ENCODE measurements at regions not wholly inside any gene's neighbourhood (a gene's known extent, or its start where the extent isn't known, plus 50 kb on each side); places are given as distances from the start of the nearest gene placed in this dataset.

DNA sequence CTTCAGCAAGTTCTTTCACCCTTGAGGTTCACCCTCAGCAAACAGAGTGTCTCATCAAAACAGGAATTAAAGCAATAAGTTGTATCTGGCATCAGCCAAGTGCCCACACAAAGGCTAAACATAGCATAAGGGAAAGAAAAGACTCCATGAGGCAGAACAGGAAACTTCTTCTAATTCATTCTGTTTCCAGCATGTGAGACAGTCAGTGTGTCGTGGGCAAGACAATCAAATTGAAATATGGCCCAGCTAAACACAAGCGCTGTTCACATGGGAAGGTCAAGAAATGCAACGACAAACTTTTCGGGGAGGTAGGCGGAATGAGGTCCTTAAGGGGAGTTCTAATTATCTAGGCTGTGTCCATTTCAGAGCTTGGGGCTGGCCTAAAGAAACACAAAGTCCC lies 393.4 kb downstream of the HAPSTR1 start:
- no peak for DNase-seq (ENCODE audit: low read depth)
- no peaks in the 10 kb centered on the region for H3K9me3 ChIP-seq (ENCODE audit: insufficient read depth, low read depth, low read length)
- no peaks in the 10 kb centered on the region for H3K36me3 Mint-ChIP-seq (ENCODE audit: low read depth, unreplicated experiment)
- H3K27me3 Mint-ChIP-seq (ENCODE audit: low read depth, unreplicated experiment): peaks cover 29% of the 10 kb centered on the region
- TF ChIP-seq CTCF (IDR thresholded peaks at IDR 0.05; ENCODE audit: insufficient read depth, low read depth, low read length): no peak
- no peak for TF ChIP-seq EZH2 (IDR thresholded peaks at IDR 0.05; ENCODE audit: insufficient read depth, low read length)
- H3K4me1 Mint-ChIP-seq (ENCODE audit: low read depth, unreplicated experiment): no peaks in the 10 kb centered on the region
- H2AFZ ChIP-seq (ENCODE audit: low read depth, low read length): no peak overlapping the region
- H3K4me3 Mint-ChIP-seq (ENCODE audit: unreplicated experiment): no peak overlapping the region
- no peaks in the 10 kb centered on the region for H3K27me3 ChIP-seq (ENCODE audit: insufficient read depth, low read length)
- no peaks in the 10 kb centered on the region for H4K20me1 ChIP-seq (ENCODE audit: insufficient read depth, low read length)
- H3K36me3 ChIP-seq (ENCODE audit: insufficient read depth, low read length): no peaks in the 10 kb centered on the region
- H3K4me2 ChIP-seq (ENCODE audit: low read length): no peak overlapping the region
- H3K9me3 Mint-ChIP-seq (ENCODE audit: unreplicated experiment): peaks cover 3% of the 10 kb centered on the region
- FAIRE-seq: no peak
- no peak overlapping the region for H3K4me3 ChIP-seq (ENCODE audit: insufficient read depth, low read depth, low read length)
- no peaks in the 10 kb centered on the region for H3K79me2 ChIP-seq (ENCODE audit: insufficient read depth, low read length)
- no peaks in the 10 kb centered on the region for H3K4me1 ChIP-seq (ENCODE audit: insufficient read depth, low read length)
- no peak overlapping the region for H3K9ac ChIP-seq (ENCODE audit: low read length)
- no peak overlapping the region for H3K27ac Mint-ChIP-seq (ENCODE audit: unreplicated experiment)
- H3K27ac ChIP-seq (ENCODE audit: low read depth, low read length): no peak overlapping the region

DNA sequence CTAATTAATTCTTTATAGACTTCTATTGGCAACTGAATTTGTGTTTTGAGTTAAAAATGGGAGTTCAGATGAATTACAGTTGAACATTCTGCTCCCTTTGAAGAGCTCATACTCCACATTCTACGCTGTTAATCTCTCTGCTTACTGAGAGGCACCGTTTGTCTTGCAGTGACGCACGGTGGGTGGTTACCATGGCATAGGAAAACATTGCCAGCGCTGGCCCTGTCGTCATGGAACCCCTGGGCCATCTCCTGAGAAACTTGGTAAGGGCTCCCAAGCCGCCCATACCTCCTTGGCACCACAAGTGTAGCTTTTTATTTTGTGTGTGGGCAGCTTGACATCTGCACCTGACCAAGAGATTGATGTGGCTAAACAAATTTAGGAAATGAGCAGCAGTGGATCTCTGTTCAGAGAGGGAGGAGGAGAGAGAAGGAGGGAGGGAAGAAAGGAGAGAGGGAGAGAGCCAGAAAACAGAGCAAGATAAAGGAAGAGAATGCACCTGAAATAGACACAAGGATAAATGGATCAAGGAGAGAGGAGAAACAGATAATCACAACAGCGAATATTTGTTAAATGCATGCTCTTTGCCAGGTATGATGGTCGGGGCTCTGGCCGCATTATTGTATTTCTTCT lies 398.5 kb downstream of the HAPSTR1 start:
- H3K27me3 Mint-ChIP-seq (ENCODE audit: low read depth, unreplicated experiment): peaks cover 23% of the 10 kb centered on the region
- H3K4me2 ChIP-seq (ENCODE audit: low read length): no peak overlapping the region
- DNase-seq (ENCODE audit: low read depth): no peak
- no peak overlapping the region for H3K4me3 ChIP-seq (ENCODE audit: insufficient read depth, low read depth, low read length)
- no peaks in the 10 kb centered on the region for H3K27me3 ChIP-seq (ENCODE audit: insufficient read depth, low read length)
- no peak overlapping the region for H3K9ac ChIP-seq (ENCODE audit: low read length)
- H3K4me3 Mint-ChIP-seq (ENCODE audit: unreplicated experiment): no peak overlapping the region
- H3K79me2 ChIP-seq (ENCODE audit: insufficient read depth, low read length): no peaks in the 10 kb centered on the region
- H2AFZ ChIP-seq (ENCODE audit: low read depth, low read length): no peak overlapping the region
- H3K27ac Mint-ChIP-seq (ENCODE audit: unreplicated experiment): no peak overlapping the region
- H3K9me3 Mint-ChIP-seq (ENCODE audit: unreplicated experiment): peaks cover 4% of the 10 kb centered on the region
- no peaks in the 10 kb centered on the region for H3K36me3 Mint-ChIP-seq (ENCODE audit: low read depth, unreplicated experiment)
- H3K27ac ChIP-seq (ENCODE audit: low read depth, low read length): no peak overlapping the region
- TF ChIP-seq EZH2 (IDR thresholded peaks at IDR 0.05; ENCODE audit: insufficient read depth, low read length): no peak
- no peak for TF ChIP-seq CTCF (IDR thresholded peaks at IDR 0.05; ENCODE audit: insufficient read depth, low read depth, low read length)
- H3K4me1 Mint-ChIP-seq (ENCODE audit: low read depth, unreplicated experiment): no peaks in the 10 kb centered on the region
- H3K36me3 ChIP-seq (ENCODE audit: insufficient read depth, low read length): no peaks in the 10 kb centered on the region
- H3K4me1 ChIP-seq (ENCODE audit: insufficient read depth, low read length): no peaks in the 10 kb centered on the region
- no peaks in the 10 kb centered on the region for H3K9me3 ChIP-seq (ENCODE audit: insufficient read depth, low read depth, low read length)
- no peak for FAIRE-seq
- no peaks in the 10 kb centered on the region for H4K20me1 ChIP-seq (ENCODE audit: insufficient read depth, low read length)

- Histone ChIP-seq H3K79me2 (ENCODE audit: insufficient read depth, low read length) (no peaks in the 10 kb centered on the region), H3K9ac (ENCODE audit: low read length) (no peak overlapping the region), H3K27ac (ENCODE audit: low read depth, low read length) (no peak overlapping the region), H3K4me3 (ENCODE audit: insufficient read depth, low read depth, low read length) (no peak overlapping the region), H3K4me2 (ENCODE audit: low read length) (no peak overlapping the region), H4K20me1 (ENCODE audit: insufficient read depth, low read length) (no peaks in the 10 kb centered on the region), H2AFZ (ENCODE audit: low read depth, low read length) (no peak overlapping the region), H3K9me3 (ENCODE audit: insufficient read depth, low read depth, low read length) (no peaks in the 10 kb centered on the region), H3K4me1 (ENCODE audit: insufficient read depth, low read length) (no peaks in the 10 kb centered on the region), H3K36me3 (ENCODE audit: insufficient read depth, low read length) (no peaks in the 10 kb centered on the region), H3K27me3 (ENCODE audit: insufficient read depth, low read length) (no peaks in the 10 kb centered on the region)
- TF ChIP-seq EZH2 (IDR thresholded peaks at IDR 0.05; ENCODE audit: insufficient read depth, low read length): no peak
- no peak for TF ChIP-seq CTCF (IDR thresholded peaks at IDR 0.05; ENCODE audit: insufficient read depth, low read depth, low read length)
- Mint-ChIP-seq H3K4me1 (ENCODE audit: low read depth, unreplicated experiment) (no peaks in the 10 kb centered on the region), H3K36me3 (ENCODE audit: low read depth, unreplicated experiment) (no peaks in the 10 kb centered on the region), H3K4me3 (ENCODE audit: unreplicated experiment) (no peak overlapping the region), H3K27me3 (ENCODE audit: low read depth, unreplicated experiment) (peaks cover 15% of the 10 kb centered on the region), H3K9me3 (ENCODE audit: unreplicated experiment) (peaks cover 2% of the 10 kb centered on the region), H3K27ac (ENCODE audit: unreplicated experiment) (no peak overlapping the region)
- no peak for FAIRE-seq
- no peak for DNase-seq (ENCODE audit: low read depth)
These were observed 404.4 kb downstream of the HAPSTR1 start for GRCh38 chr16:9495824-9496223.
